GM21529 (cell line): ENCODE measurements at regions not wholly inside any gene's neighbourhood (a gene's known extent, or its start where the extent isn't known, plus 50 kb on each side); places are given as distances from the start of the nearest gene placed in this dataset.
A peak's percentile ranks its signal among the peaks of the same experiment; 100 is the strongest.

Experiments used
- ATAC-seq: cut with Tn5 transposase; IDR thresholded peaks from one replicate; pipeline ENCODE4 v1.9.1; 2021; ENCODE audit not compliant: unreplicated experiment

DNA sequence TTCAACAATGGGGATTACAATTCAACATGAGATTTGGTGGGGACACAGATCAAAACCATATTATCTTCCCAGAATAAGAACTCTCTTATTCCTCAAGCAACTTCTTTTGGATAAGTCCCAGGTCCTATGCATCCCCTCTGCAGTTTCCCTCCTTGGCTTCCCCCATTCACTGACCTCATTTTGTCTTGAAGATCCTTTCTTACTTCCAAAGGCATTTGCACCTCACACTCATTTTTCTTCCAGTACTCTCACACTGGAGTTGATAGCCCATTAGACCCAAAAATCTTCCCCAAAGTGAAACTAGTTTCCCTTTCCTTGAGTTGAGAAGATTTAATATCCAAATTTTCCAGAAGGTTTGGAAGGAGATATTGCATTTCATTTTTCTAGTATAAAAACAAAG, 178.0 kb upstream of the DAPK1 start:
- ATAC-seq = no peak

DNA sequence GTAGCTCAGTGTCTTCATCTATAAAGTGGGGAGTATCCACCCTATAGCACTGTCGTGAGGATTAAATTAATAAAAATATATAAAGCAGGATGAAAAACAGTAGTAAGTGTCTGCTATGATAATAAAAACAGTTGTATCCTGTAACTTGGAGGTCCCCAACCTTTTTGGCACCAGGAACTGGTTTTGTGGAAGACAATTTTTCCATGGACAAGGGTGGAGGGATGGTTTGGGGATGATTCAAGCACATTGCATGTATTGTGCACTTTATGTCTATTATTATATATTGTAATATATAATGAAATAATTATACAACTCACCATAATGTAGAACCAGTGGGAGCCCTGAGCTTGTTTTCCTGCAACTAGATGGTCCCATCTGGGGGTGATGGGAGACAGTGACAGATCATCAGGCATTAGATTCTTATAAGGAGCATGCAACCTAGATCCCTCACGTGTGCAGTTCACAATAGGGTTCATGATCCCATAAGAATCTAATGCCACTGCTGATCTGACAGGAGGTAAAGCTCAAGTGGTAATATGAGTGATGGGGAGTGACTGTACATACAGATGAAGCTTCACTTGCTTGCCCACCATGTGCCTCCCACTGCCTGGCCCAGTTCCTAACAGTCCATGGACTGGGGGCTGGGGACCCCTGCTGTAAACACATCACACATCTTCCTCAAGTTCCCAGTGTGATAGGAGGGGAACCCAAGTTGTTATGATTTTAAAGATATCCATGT, 177.4 kb upstream of the DAPK1 start:
- ATAC-seq = no peak

DNA sequence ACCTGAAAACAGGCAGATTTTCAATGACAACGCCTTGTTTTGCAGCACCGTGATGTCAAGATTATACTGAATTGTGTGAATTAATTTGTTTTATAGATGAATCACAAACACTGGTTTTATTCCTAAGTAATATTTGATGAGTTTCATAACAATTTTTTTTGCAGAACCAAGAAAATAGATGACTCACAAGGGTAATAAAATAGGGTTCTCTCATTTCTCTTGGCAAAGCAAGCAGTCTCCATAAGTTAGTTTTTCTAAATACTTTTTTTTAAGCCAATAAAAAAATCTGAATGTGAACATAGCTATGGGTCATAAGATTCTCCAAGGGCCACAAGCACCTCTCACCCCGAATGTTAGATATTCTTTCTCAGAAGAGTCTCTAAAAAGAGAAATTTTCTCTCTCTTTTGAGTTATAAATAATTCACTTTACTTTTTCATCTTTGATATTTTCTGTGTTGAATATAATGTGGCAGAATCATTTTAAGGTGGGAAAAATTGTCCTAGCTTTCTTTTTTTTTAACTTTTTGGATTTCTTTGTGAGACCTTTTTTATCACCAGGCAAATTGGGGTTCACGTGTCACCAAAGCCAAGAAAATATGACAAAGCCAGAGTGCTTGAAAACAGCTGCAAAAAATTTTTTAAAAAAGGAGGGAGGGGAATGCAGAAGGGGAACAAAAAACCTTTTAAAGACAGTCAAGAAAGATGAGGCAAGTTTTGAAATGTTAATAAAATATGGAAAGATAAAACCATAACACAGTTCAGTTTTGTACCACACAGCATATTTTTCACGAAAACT, 174.6 kb upstream of the DAPK1 start:
- no peak for ATAC-seq

DNA sequence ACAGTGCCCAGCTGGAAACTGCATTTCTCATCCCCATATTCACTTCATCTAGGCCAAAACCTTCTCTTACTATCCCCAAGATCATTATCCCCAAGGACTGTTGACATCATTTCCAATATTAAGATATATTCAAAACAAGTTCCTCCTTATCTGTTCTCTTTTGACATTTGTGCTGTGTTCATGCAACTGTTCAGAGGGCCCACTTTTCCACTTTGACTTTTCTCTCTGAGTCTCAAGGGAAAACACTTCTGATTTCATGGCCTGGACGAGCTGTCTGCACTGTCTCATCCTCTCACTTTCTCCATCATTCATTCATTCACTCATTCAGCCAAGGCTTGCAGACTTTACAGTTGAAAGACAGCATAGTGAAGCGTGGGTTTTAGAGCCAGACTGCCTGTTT, 173.7 kb upstream of the DAPK1 start:
- no peak for ATAC-seq

DNA sequence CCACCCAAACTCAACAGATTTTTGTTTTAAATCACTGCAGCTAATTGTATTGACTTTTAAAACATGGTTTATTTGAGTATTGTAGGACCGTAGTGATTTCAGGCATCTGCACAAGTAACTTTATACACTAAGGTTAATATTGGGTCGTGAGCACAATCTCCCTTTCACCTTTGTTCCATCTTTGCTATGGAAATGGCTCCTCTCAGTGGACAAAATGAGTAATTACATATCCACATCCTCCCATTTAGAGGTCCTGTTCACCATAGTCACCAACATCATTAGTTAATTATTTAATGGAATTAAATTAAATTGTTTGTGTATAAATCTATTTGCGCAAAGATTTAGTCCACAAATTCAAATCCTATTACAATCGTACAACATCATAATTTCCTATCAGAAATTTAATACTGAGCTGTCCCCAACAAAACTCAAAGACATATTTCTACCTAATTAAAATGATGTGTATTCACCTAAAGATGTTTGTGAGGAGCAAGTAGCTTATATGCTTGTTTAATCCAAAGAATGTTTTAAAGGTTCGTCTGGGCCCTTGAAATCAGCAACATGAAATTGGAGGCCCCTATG, 173.0 kb upstream of the DAPK1 start:
- ATAC-seq = no peak

DNA sequence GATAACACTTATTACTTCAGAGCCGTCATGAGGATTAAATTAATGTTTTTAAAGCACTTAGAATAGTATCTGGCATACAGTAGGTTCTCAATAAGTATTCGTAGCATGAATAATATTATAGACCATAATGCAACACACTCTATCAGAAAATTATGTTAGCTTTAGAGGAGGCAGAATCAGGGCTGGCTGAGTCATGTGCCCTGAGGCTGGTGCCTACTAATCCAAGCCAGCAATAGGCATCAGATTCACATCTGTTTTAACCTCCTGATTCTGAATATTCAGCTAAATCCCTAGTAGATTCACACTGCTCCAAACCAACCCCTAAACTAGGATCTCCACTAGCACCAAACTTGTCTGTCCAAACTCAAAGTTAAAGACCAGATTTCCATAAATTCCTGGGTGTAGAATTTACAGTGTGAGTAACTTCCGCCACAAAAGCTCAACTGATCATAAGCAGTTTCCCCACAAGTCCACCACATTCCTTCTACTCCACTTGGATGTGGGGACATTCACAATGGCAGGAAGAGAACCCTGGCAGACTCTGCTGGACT, 170.0 kb upstream of the DAPK1 start:
- no peak for ATAC-seq

DNA sequence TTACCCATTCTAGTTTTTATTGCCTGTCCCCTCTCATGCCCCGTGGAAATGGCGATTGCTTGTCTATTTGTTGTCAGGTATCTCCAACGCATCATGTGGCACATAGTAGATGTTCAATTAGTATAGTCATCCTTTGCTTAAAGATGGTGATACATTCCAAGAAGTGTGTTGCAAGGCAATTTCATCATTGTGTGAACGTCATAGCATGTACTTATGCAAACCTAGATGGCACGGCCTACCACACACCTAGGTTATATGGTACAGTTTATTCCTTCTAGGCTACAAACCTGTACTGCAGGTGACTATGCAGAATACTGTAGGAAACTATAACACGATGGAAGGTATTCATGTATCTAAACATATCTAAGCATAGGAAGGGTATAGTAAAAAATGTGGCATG, 163.9 kb upstream of the DAPK1 start:
- no peak for ATAC-seq

DNA sequence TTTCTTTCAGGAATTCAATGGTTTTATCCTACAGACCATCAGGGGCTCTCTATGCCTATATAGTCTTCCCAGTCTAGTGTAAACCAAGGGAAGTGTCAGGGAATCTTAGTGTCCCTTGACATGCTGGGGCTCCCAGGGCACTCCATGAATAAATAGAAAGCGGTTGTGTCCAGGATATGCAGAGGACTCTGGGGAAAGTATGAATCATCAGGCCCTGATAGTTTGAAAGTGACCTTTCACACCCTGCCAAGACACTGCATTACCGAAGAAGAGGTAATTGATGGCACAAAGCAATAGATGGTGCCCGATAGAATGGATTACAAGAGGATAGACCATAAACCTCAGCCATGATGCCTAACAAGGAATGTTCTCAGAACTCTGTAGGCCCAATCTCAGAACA, 163.3 kb upstream of the DAPK1 start:
- ATAC-seq = no peak

DNA sequence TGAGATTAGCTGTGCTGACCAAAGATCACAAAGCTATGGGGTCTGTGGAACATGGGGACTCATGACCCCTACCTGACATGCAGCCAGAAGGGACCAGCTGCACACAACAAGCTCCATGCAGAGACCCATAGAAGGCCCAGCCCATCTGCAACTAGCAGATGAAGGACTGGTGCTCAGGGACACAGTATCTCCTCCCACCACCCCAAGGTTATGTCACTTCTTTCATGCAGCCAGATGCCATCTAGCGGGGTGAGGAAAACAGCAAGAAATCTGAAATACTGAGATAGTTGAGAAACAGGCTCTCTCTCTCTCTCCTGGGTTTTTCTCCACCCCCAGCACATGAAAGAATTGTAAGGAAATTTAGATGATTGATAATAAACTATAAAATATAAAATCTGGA, 161.3 kb upstream of the DAPK1 start:
- no peak for ATAC-seq

DNA sequence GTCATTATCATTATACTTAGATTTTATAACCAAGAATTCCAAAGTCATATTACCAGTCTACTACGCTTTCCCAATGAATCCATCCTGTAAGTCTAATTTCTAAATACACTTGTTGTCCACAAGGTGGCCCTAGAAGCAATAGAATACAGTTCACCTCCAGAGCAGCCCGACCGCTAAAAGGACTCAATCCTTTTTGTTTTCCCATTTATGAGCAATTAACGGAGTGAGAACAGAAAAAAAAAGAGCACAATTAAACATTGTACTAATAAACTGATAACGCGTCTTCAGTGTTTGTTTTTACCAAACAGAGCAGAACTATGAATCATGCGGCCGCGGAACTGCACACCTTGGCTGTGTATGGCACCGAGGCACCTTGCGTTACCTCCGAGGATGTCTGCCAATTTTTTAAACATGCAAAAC, 160.7 kb upstream of the DAPK1 start:
- ATAC-seq = peak; percentile 69

DNA sequence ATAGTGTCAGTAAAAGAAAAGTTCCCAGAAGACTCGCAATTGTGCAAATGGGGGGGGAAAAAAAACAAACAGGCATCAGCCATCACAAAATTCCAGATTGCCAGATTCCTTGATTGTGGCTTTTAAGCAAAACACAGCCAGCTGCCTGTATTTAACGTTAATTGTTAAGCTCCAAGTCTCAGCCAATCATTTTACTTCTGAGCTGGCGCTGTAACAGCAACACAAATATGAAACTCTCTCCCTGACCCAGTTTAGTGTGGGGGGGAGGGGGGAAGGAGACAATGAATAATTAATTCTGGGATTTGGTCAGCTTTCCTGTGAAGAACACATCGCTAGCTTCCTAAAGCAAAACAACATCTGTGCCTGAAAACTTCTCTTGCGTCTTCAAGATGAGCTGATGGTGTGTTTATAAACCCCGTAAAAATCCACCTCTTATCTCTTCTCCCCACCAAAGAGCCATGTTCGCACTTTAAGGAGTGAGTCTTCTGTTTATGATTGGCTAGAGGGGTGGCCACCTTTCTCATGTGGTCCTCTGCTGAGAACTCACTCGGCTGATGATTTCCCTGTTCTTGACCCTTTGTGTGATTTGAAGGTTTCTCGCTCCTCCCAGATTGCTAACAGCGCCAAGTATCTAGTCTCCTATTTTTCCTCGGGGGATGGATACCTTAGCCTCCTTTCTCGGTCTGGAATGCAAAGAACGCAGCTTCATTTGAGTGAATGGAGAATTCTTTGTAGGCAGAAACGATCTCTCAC, 160.2 kb upstream of the DAPK1 start:
- no peak for ATAC-seq

DNA sequence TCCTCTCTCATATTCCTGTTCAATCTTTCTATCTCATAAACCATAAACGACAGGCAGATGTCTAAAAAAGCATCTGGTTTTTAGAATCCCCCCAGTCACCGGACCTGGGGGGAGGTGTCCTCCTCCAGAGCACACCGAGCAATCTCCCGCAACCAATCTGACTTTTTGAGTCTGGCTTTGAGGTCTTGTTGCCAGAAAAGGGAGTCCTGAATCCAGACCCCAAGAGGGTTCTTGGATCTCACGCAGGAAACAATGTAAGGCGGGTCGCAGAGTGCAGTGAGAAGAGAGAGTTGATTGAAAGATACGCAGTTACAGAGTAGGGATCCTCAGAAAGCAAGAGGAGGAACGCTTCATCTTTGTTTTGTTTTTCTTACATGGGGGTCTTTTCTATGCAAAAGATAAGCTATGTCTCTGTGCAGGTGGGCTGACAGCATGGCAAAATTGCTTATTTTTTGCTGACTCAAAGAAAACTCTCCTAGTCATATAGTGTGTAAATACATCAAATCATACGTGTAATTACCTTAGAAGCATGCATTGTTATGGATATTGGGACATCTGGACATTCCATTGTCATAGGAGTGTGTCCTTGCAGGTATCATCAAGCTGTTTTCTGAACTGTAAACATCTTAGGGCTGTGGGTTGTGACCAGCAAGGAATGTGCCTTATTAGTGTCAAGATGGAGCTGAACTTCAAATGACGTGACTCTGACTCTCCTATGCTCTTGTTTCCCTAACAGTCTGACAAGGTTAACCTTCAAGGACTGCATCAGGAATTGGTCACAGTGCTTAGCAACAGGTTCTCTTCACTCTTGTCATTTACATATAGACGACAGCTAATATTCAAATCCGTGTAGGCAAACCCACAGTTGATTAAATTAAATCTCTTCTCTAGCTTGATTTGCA, 159.3 kb upstream of the DAPK1 start:
- no peak for ATAC-seq

DNA sequence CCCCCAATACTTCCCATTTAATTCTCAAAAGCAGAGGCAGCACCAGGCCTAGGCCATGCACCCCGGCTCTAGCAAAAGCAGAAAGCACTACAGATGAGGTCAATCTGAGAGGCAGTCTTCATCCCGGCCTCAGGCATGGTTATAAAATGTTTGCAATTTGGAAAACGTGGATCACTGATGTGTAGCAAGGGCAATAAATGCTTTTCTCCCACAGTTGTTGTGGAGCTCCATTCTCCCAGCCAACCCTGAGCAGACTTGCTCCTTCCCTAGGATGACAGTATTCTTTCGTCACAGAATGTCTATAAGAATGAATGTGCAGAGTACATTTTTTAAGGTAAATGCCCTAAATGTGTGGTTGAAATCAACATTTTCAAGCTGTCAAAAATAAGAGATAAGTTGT, 157.3 kb upstream of the DAPK1 start:
- ATAC-seq = no peak

DNA sequence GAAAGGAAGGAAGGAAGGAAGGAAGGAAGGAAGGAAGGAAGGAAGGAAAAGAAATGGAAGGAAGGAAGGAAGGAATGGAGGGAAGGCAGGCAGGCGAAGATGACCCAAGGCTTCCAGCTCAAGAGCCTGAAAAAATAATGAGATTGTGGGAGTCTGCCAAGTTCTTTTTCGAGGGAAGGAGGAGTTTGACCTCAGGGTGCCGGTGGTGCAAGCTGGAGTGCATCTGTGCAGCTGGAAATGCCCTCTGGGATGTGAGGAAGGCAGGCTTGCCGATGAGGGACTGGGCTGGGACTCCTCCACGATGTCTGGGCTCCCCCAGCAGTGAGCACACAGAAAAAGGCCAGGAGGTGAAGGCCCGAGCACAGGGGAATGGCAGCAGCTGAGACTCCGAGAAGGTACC, 154.9 kb upstream of the DAPK1 start:
- no peak for ATAC-seq

DNA sequence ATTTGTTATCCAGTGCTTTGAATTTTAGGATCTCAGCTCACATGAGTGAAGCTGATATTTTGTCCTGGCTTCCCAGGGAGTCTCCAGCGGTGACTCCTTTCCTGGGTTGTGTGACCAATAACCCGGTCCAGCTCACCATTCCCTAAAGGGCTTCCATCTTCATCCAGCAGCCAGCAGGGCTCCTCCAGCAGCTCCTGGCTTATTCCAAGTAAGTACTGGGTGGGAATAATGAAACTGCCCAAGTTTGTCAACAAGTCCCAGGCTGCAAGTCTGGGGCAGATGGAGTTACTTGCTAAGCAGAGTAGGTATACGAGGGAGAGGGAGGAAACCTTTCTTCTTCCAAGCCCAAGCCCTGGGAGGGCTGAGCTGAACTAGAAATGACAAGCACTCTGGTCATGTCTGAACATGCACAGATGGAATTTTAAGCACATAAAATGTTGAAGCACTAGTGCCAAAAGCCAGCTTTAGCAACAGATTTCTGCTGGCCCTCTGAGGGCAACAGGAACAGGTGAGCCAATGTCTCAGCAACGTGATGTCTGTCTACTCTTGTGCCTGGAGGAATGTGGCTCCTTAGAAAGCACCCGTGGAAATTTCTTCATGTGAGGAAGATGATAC, 153.7 kb upstream of the DAPK1 start:
- ATAC-seq = no peak

DNA sequence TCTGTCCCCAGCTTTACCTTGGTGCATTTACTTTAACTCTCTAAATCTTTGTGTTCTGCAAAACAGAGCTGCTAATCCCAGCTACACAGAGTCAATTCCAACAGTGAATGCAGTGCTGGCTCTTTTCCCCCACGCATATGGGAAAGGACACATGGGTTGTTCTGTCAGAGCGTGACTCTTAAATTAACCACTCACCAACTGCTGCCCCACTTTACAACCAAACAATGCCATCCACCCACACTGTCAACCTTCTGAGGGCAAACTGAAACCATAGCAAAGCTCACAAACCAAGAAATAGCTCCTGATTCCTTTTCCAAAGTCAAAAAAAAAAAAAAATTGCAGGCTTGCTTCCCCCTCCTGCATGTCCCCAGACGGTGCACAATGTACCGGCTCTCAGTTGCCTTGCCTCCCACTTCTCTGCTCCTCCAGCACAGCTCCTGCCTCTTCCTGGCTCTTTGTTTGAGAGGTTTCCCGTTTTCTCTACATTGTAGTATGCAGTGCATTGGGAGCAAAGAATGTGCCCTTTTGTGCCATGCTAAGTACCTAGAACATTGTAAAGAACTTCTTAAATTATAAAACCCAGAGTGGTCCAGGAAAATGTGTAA, 151.5 kb upstream of the DAPK1 start:
- ATAC-seq = no peak

DNA sequence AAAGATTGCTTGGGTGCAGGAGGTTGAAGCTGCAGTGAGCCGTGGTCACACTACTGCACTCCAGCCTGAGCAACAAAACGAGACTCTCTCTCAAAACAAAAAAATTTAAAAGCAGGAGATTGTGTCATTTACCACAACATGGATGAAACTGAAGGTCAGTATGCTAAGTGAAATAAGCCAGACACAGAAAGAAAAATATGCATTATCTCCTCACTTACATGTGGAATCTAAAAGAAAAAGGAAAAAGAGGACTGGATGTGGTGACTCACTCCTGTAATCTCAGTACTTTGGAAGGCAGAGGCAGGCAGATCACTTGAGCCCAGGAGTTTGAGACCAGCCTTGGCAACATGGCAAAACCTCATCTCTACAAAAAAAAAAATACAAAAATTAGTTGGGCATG, 146.8 kb upstream of the DAPK1 start:
- no peak for ATAC-seq

DNA sequence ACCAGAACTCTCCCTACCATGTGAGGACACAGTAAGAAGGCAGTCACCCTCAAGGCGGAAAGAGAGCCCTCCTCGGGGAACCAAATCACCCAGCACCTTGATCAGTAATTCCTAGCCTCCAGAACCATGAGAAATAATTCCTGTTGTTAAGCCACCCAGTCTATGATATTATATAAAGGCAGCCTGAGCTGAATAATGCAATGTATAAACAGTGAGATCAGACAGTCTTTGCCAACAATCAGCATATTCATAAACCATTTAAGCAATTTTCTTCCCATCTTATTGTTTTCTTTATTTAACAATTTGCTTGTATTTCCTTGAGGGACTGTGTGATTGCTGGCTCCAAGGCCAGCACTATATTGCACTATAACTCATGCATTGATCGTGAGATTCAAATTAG, 144.4 kb upstream of the DAPK1 start:
- ATAC-seq = no peak

DNA sequence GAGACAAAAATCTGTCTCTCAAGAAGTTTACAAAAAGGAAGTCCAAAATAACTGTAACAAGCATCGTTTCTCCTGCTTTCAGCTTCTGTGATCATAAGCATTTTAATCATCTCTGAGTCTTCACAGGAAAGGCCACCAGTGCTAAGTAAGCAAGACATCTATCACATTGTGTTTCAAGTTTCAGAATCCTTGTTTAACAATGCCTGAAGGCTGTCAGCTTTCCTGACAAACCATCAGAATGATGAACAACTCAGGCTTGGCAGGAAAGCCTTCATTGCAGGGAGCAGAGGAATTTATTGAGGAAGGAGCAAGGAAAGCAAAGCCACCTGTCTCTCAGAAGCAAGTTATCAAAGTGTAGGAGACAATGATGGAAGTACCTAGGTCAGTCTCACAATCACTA, 143.5 kb upstream of the DAPK1 start:
- no peak for ATAC-seq
